Astrocyte of the spinal cord (primary cell): ENCODE measurements at regions not wholly inside any gene's neighbourhood (a gene's known extent, or its start where the extent isn't known, plus 50 kb on each side); places are given as distances from the start of the nearest gene placed in this dataset.
"Not testable (repeated sequence)": the region's sequence is repeated elsewhere in the genome, so short reads cannot be mapped to it uniquely, and the experiment has no call there.

ENCODE experiments used
- DNase-seq: peaks from one replicate; pipeline ENCODE4 v3.0.0; 2011; ENCODE audit warnings: low read depth, low spot score
- H3K4me3 ChIP-seq: 2 replicates; pipeline ENCODE4 v1.5.1; 2011; ENCODE audit warnings: low read depth, mild to moderate bottlenecking, low read length, moderate library complexity
- CTCF ChIP-seq: IDR thresholded peaks from 2 replicates; pipeline ENCODE4 v1.5.1; 2012; ENCODE audit warnings: low read depth, mild to moderate bottlenecking, low read length, inconsistent platforms
- in situ Hi-C: cut with HindIII; loops from 2 replicates; pipeline ENCODE4 v1.10.0; 2017; ENCODE audit warnings: low sequenced_read_pairs

DNA sequence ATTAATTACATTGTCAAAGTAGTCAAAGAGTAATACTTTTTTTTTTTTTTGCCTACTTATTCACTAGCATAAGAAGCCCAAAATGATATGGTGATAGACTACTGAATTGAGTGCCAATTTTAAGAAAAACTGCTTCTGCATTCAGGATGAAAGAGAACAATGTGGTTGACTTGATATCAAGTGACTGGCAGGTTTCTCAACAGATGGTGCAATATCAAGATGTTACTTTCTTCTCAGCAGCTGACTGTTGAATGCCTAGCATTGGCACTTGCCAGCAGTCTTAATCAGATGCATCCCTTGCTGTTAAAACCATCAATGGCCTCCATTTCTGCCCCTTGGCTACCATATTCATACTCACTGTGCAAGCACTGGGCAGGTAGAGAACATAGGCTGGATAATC lies 863.2 kb downstream of the GBE1 start:
- H3K4me3 ChIP-seq: no peak overlapping the region
- DNase-seq: no peak
- TF ChIP-seq CTCF: no peak
- in situ Hi-C loops: no loop called here

GRCh38 chr3:80897005-80897404 lies 864.4 kb downstream of the GBE1 start:
- H3K4me3 ChIP-seq, in situ Hi-C loops, DNase-seq: not testable (repeated sequence)

- no peak for TF ChIP-seq CTCF
- in situ Hi-C loops: no loop called here
- H3K4me3 ChIP-seq: no peak overlapping the region
- DNase-seq: no peak
Measured at GRCh38 chr3:80890571-80890970, 870.9 kb downstream of the GBE1 start.

DNA sequence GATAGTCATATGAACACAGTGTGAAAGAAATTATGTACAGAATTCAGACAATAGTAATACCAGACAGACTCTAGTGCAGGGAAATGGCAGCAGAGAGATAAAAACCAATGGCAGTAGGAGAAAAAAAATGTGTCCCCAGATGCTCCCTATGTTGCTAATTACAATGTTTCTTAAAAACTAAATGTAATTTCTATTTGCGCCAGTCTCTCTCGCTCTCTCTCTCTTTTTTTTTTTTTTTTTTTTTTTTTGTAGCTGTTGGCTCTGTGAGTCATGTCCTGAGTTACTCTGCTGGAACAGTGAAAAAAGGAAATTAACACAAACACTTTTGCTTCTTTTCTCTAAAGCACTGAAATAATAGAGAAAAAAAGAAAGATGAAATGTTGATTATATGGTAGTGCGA lies 871.9 kb downstream of the GBE1 start:
- no peak for TF ChIP-seq CTCF
- in situ Hi-C loops: no loop called here
- no peak for DNase-seq
- H3K4me3 ChIP-seq: no peak overlapping the region

GRCh38 chr3:80870476-80871041 lies 890.9 kb downstream of the GBE1 start:
- DNase-seq: no peak
- in situ Hi-C loops: no loop called here
- TF ChIP-seq CTCF: no peak
- no peak overlapping the region for H3K4me3 ChIP-seq

DNA sequence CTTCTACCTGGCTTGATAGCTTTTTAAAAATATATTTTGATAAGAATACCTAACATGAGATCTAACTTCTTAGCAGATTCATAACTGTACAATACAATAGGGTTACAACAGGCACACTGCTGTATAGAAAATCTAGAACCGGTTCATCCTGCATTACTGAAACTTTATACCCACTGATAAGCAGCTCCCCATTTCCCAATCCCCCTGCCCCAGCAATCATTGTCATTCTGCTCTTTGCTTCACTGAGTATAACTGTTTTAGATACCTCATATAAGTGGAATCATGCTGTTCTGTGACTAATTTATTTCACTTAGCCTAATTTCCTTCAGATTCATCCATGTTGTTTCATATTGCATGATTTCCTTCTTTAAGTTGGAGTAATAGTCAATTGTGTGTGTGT lies 906.0 kb downstream of the GBE1 start:
- DNase-seq: no peak
- H3K4me3 ChIP-seq: no peak overlapping the region
- in situ Hi-C loops: no loop called here
- no peak for TF ChIP-seq CTCF

DNA sequence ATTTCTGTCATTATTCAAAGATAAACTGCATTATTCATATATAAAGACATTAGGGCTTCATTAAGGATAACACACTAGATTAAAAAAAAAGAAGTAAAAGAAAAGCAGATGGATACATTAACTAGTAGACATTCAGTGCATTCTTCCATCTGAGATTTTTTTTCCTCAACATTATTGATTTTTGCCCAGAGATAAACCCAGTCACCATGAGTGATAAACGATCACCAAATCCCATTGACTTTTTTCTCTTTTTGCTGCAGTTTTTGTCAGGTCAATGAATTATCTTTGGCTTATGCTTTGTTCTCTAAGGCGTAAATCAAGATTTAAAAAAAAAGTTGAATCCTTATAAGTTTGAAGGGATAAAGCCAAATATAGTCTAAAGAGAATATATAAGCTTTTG lies 925.0 kb downstream of the GBE1 start:
- in situ Hi-C loops: no loop called here
- no peak for TF ChIP-seq CTCF
- no peak for DNase-seq
- H3K4me3 ChIP-seq: no peak overlapping the region
